ENCODE measurements at regions not wholly inside any gene's neighbourhood (a gene's known extent, or its start where the extent isn't known, plus 50 kb on each side); places are given as distances from the start of the nearest gene placed in this dataset.
A peak's percentile ranks its signal among the peaks of the same experiment; 100 is the strongest.

DNA sequence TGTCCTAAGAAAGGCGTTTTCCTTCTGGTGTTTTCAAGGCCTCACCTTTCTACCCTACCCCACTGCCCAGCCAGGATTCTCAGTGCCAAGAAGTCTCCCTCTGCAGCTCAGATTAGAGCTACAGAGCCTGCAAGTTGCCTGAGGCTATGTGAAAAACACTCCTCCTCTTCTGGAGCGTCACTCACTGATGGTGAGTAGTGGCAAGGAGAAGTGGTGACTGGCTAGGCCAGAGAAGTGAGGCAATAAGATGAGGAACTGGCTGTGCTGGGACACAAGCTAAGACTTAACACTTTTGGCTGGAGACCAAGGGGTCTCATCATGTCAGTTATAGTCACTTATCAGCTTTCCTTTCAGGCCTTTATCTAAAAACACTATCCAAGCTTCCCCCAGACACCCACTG lies 86.7 kb upstream of the PRKAR2B start:
- DNase-seq = peak; percentile 85 to 95 (median 90)

GRCh38 chr7:106959753-106960152 lies 84.8 kb upstream of the PRKAR2B start:
- DNase-seq = no peak

DNA sequence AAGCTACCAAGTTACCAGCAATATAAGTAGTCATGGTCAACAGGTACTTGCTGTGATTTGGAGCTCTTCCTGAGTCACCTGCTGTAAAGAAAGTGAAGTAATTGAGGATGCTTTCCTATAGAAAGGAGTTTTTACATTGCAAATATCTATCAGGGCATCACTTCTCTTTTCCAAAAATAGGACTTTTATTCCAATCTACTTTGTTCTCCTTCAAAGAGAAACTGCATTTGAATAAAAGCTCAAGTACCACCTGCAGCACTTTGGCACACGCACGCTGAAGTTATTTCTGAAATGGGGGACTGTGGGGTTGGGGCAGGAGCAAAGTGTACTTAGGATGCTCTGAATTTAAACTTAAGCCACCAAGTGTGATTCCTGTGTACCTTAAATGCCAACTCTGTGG lies 81.8 kb upstream of the PRKAR2B start:
- DNase-seq = no peak

GRCh38 chr7:106964466-106964865 lies 80.0 kb upstream of the PRKAR2B start:
- no peak for DNase-seq

GRCh38 chr7:106965108-106965507 lies 79.4 kb upstream of the PRKAR2B start:
- no peak for DNase-seq

GRCh38 chr7:106966121-106966520 lies 78.4 kb upstream of the PRKAR2B start:
- no peak for DNase-seq

DNA sequence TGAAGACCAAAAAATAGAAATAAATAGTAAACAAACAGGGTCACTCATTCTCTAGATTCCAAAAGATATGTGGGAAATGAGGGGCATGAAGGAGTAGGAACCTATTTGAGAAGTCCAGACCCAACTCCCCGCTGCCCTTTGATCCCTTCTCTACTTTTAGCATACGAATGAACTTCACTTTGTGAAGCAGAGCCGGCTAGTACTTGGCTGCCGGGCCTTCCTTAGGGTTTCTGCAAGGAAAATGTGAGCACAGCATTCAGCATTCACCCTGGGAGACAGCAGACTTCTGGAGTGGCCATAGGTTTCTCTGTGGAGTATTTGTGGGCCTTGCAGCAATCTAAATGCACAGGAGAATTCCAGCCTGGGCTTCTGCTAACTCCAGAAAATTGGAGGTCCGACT lies 76.3 kb upstream of the PRKAR2B start:
- no peak for DNase-seq

DNA sequence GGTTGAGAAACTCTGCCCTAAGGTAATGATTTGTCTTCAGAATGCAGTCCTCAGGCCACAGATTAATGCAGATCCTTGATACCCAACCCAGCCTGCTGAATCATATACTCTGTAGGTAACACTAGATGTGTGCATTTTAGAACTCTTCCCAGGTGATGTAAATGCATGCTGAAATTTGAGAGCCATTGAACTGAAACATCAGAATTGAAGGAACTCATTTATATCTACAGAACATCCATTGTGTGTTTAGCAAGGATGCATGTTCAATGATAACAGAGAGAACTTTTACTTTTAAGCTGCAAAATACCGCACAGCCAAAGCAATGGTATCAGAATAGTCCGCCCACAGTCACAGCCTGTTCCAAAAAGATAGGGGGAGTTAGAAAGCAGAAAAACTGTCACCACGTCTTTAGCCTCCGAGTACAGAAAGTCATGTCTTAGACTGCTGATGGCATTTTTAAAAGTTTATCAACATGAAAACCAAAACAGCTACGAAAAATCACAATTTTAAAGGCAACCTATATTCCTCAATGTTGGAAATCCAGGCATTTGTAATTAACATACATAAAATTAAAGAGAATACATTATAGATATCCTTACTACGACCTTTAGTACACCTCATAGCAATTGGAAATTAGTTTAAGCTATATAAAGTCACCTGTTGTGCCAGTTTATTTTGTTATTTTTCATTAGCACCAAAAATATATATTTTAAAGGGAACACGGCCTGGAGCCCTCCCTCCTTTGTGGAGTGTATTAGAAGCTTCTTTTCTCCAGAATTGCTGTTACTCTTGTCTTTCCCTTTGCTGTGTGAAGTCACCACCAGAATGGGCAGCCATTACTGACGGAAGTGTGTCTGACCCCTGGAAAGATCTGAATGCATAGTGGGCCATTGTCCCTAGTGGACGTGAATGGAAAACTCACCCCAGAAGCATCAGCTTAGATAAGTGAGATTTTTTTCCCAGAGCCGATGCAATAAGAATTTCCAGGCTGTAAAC lies 65.8 kb upstream of the PRKAR2B start:
- DNase-seq = no peak

DNA sequence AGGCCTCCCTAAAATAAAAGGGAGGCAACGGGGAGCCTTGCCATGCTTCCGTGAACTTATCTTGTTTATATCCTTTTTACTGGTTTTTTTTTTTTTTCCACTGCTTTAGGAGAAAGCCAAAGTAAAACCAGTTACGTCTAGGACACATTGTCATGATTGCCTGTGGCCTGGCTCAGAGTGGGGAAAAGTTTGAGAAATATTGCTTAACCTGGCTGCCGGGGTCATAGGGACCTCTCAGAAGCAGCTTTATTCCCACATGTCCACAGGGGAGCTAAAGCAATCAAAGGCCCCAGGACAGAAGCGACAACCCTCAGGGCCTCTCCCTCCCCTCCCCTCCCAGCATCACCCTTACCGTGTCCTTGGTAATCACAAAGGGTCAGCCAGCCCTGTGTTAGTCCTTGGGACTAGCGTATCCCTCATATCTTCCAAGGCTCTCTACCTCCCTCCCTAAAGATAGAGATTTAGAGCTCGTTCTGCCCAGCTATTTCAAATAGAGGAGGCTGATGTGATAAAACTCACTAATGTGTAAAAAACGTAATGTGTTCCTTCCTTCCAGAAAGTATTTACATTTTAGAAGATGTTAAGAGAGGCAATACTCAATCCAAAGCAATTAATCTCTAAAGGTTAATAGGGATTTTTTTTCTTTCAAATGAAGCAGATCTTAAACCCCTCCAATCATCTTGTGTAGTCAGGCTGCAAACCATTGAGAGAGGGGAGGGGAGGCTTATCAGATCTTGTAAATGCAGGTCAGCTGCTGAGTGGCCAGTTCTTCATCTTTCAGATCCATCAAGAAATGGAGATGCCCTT lies 64.8 kb upstream of the PRKAR2B start:
- DNase-seq = no peak

DNA sequence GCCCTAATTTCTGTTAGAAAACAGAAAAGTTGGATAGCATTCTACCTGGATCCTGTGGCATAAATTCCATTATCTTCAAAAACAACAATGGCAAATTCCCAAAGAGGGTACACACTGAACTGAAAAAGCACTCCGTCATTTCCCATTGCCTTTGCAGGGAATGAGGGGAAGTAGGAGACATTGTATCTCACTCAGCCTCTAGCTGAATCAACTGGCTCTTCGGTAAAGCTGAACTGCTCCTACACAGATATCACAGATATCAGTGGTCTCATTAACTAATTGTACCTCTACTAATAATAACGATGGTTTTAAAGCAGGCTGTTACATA lies 64.2 kb upstream of the PRKAR2B start:
- DNase-seq = no peak

GRCh38 chr7:106982415-106982814 lies 62.1 kb upstream of the PRKAR2B start:
- no peak for DNase-seq

- no peak for DNase-seq
These were observed 60.5 kb upstream of the PRKAR2B start for GRCh38 chr7:106984034-106984433.

GRCh38 chr7:106986450-106986977 lies 58.0 kb upstream of the PRKAR2B start:
- DNase-seq = no peak

DNA sequence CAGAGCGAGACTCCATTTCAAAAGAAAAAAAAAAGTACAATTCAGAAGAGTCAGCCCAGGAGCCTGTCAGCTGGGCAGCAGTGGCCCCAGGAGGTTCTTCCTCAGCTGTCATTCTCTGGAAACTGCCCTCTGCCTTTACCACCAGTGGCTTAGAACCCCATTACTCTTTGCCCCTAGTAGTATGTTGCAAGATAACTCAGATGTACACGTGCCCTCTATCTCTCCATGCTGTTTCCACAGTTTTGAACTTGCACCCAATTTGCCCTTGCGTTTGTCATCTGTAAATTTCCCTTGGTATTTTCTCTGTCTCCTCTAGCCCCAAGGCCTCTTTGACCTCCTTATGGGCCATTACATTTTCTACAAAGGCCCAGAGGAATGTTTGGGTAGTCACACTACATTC lies 56.7 kb upstream of the PRKAR2B start:
- no peak for DNase-seq

DNA sequence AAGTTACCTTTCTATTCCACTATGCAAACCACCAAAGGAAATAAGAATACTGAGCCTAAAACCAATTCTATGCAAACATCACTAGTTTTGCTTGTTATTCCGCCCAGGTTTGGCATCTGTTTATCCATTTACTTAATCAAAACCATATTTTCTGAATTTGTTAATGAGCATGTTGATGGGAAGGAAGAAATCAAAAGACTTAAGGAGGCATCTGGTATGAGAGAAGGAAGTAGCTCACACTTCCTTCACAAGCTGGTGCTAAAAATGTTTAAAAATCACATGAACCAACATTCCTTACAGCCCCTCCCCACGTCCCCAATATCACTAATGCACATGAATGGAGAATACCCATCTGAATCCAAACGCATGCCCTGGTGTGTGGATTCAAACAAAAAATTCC lies 52.0 kb upstream of the PRKAR2B start:
- DNase-seq = peak in 1 of 4 experiments; percentile 8

Data from suppressor macrophage (primary cell).